NCI-H2171 (cell line): ENCODE measurements at regions not wholly inside any gene's neighbourhood (a gene's known extent, or its start where the extent isn't known, plus 50 kb on each side); places are given as distances from the start of the nearest gene placed in this dataset.
A peak's percentile ranks its signal among the peaks of the same experiment; 100 is the strongest.
"Not testable (repeated sequence)": the region's sequence is repeated elsewhere in the genome, so short reads cannot be mapped to it uniquely, and the experiment has no call there.

Experiments
- DNase-seq: peaks from one replicate; lab custom pipeline; 2025; lab: John Stamatoyannopoulos, UW

- not testable (repeated sequence) for DNase-seq
Measured at GRCh38 chr5:71822065-71822464, 103.0 kb downstream of the CARTPT start.

DNA sequence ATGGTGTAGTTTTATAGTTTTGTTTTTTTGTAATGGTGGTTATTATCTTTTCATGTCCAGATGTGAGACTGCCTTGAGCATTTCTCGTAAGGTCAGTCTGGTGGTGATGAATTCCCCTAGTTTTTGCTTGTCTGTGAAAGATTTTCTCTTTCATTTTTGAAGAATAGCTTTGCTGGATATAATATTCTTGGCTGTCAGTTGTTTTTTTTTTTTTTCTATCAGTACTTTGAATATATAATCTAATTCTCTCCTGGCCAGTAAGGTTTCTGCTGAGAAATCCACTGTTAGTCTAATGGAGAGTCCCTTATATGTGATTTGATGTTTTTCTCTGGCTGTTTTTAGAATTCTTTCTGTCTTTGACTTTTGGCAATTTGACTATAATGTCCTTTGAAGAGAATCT is 106.9 kb downstream of the CARTPT start:
- no peak for DNase-seq

DNA sequence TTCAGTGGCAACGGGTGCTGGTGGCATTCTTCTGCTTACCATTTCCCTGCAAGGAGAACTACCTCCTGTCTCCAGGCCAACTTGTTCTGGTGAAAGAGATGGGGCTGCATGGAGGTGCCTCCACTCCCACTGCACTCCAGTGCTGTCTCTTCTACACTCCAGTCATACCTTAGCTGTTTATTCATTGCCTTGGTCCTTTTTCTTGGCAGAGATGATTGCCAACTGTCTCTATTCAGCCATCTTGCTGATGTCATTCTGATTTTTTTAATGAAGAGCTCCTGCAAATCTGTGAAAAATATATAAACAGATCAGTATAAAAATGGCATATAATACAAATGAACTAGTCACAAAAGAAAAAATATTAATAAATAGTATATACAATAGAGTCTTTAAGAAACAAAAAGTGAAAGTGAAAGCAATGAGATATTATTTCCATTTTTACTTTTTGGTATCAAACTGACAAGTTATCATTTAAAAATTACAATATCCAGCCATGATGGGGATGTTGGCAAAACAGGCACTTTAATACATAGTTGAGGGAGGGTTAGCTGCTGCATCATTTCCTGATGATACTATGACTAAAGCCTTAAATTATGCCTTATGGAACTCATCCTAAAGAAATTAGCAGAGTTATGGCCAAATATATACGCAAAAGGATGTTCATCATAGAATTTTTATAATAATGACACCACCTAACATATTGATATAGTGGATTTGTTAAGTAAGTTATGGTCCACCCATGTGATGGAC is 109.4 kb downstream of the CARTPT start:
- DNase-seq, result no peak

GRCh38 chr5:71829206-71829605 is 110.1 kb downstream of the CARTPT start:
- no peak for DNase-seq

GRCh38 chr5:71830681-71831539 is 111.8 kb downstream of the CARTPT start:
- DNase-seq, result peak; percentile 5

DNA sequence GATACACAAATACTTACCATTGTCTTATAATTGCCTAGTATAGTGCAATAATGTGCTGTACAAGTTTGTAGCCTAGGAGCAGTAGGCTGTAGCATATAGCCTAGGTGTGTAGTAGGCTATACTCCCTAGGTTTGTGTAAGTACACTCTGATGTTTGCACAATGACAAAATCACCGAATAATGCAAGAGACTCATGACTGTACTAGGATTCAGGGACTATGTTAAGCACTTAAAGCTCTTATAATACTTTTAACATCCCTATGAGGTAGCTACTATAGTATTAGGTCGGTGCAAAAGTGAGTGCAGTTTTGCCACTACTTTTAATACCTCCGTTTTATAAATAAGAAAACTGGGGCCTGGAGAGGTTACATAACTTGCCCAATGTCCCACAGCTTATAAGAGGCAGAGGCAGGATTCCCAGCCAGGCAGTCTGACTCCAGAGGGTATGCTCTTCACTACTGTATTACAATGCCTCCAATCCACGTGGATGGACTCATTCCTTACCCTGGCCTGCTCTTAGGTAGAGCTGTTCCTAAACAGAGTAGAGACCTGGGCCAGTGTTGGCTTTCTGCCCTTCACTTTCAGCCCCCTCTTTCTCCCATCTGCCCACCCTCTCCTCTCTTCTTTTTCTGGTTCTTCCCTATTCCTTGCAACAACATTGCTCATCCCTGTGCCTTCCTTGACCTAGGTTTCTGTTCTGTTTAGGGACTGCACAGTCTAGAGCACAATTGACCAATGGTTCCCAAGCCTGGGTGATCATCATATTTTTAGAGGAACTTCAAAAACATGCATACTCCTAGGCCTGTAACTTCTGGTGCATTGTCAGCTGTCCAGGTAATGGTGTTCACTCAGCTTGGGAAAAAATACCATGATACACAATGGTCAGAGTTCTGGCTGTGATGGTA is 114.0 kb downstream of the CARTPT start:
- no peak for DNase-seq

DNA sequence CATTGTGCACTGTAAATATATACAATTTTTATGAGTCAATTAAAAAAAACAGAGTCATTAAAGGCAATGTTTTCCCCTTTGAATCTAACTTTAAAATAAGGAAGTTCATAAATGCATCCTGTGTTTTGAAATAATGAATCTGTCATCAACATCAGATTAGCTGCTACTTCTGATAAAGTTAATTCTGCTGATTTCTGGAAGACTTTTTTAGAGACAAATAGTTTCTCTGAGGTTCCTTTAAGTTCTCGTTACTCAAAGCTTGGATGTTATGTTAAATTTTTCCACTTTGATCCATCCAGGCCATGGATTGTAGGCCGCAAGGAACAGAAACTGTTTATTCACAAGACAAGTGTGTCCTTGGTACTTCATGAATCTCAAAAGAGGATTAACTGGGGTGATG is 115.5 kb downstream of the CARTPT start:
- DNase-seq, result no peak

DNA sequence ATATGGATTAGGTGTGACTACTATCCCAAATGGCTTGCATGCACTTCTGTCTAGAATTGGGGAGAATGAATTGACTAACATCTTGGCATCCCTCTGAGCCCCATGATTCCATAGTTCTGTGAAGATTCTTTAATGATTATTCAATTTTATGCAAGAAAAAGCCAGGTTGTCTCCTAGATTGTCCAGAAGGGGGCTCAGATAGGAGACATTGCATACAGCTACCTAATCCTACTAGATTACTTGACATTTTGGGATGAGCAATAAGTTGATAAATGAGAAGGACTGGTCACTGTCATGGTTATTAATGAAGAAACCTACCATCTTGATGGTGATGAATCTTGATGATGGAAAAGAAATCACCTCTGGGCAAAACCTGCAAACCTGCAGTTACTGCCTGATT is 117.0 kb downstream of the CARTPT start:
- DNase-seq, result no peak

GRCh38 chr5:71836559-71837112 is 117.6 kb downstream of the CARTPT start:
- DNase-seq, result no peak

GRCh38 chr5:71838286-71838685 is 119.2 kb downstream of the CARTPT start:
- DNase-seq, result no peak

DNA sequence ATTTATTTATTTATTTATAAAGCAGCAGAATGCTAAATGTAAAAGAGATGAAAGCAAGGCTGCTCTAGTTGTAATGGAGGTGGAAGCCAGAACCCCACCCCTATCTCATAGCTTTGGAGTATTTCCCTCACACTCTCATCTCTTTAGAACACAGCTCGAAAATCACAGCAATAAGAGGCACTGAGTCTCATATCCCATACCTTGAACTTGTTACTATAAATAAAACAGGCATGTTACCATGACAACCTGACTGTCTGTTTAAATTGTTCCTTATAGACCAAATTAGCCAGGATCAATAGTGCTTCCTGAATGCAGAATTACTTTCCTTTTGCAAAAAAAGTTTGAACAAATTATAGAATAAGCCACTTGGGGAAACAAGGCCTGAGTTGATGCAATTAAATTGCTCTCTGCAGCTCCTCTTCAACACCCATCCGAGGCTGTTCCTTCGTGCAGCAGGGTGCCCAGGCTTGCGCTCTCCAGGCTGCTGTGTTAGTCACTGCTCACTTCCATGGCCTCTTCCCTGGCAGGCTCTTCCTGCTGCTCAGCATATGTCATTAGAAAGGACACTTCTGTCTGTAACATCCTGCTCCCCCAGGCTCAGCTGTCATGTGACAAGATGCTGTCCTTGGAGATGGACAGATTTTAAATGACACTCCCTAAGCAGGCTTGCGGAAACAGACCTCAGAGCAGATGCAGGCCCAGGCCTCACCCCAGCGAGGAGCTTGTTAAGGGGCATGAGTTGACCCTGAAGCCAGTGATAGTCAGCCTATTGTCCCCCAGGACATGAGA is 120.2 kb downstream of the CARTPT start:
- no peak for DNase-seq

DNA sequence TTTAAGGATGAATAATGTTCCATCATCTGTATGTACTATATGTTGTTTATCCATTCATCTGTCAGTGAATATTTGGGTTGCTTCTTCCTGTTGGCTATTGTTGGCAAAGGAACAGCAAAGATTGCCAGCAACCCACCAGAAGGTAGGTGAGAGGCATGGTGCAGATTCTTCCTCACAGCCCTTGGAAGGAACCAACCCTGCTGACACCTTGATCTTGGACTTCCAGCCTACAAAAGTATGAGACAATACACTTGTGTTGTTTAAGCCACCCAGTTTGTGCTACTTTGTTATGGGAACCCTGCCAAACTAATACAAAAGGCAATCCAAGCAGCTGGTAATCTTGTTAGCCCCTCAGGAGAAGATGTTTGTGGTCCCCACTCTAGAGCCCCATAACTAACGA is 122.0 kb downstream of the CARTPT start:
- DNase-seq, result no peak

GRCh38 chr5:71843111-71843510 is 124.0 kb downstream of the CARTPT start:
- no peak for DNase-seq

DNA sequence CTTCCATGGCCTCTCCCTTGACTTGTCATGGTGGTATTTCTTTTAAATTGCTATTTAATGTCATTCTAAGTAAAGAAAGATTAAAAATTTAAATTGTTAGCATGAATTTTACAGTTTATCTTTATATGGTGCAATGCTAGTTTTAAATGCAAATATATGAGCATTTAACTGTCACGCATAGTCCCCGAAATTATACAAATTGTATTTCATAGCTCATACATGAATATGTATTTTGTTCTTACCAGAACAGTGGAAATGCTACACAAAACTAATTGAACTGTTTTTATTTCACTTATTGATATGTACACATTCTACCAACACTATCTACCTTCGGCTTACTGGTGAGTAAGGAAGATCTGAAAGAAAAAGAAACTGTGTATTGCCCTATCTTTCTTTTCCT is 125.8 kb downstream of the CARTPT start:
- DNase-seq, result no peak

- no peak for DNase-seq
Measured at GRCh38 chr5:71859515-71859914, 140.4 kb downstream of the CARTPT start.

GRCh38 chr5:71860048-71860447 is 141.0 kb downstream of the CARTPT start:
- DNase-seq, result no peak

- DNase-seq, result no peak
Measured at GRCh38 chr5:71861682-71862081, 142.6 kb downstream of the CARTPT start.

- DNase-seq, result no peak
Measured at GRCh38 chr5:71862087-71862486, 143.0 kb downstream of the CARTPT start.

GRCh38 chr5:71862507-71863060 is 143.5 kb downstream of the CARTPT start:
- no peak for DNase-seq

GRCh38 chr5:71864730-71865601 is 145.9 kb downstream of the CARTPT start:
- DNase-seq, result no peak
